ENCODE measurements at regions not wholly inside any gene's neighbourhood (a gene's known extent, or its start where the extent isn't known, plus 50 kb on each side); places are given as distances from the start of the nearest gene placed in this dataset.

- no peaks in the 10 kb centered on the region for H3K36me3 ChIP-seq (ENCODE audit: control insufficient read depth in 1 of 2, insufficient read depth in 2 of 2, low read depth in 1 of 2, low read length in 2 of 2)
- no peak overlapping the region for H2BK15ac ChIP-seq (ENCODE audit: low read depth, poor library complexity, severe bottlenecking)
- H3K4me2 ChIP-seq (ENCODE audit: low read length, poor library complexity, severe bottlenecking), result no peak overlapping the region
- H2BK5ac ChIP-seq (ENCODE audit: low read depth, low read length, poor library complexity, severe bottlenecking), result no peak overlapping the region
- H3K4me1 ChIP-seq (ENCODE audit: control insufficient read depth, insufficient read depth, low read depth, low read length), result no peaks in the 10 kb centered on the region
- no peak overlapping the region for H3K23ac ChIP-seq (ENCODE audit: low read length in 2 of 2)
- no peak overlapping the region for H3K9ac ChIP-seq (ENCODE audit: low read length)
- no peak overlapping the region for H3K27ac ChIP-seq (ENCODE audit: low read length, poor library complexity, severe bottlenecking)
- H3K4ac ChIP-seq (ENCODE audit: low read depth in 1 of 2, low read length in 2 of 2), result no peak overlapping the region
- no peak overlapping the region for H2AFZ ChIP-seq (ENCODE audit: low read depth, low read length)
- H3K9me3 ChIP-seq (ENCODE audit: control insufficient read depth, low read length), result no peaks in the 10 kb centered on the region
- H2AK5ac ChIP-seq (ENCODE audit: low read length, severe bottlenecking), result no peak overlapping the region
- no peak overlapping the region for H2BK12ac ChIP-seq (ENCODE audit: low read length in 2 of 2)
- H4K8ac ChIP-seq (ENCODE audit: low read length), result no peak overlapping the region
- WGBS, result 74% methylated on average over 2 of the region's 2 CpGs
- H3K14ac ChIP-seq (ENCODE audit: low read length in 2 of 2), result no peak overlapping the region
- no peak overlapping the region for H2BK120ac ChIP-seq (ENCODE audit: low read depth, low read length)
- no peaks in the 10 kb centered on the region for H3K27me3 ChIP-seq (ENCODE audit: control insufficient read depth in 1 of 2, insufficient read depth in 1 of 2, low read length in 2 of 2)
- no peak overlapping the region for H3K4me3 ChIP-seq (ENCODE audit: insufficient read depth in 1 of 2, low read depth in 1 of 2, low read length in 2 of 2)
- H3K18ac ChIP-seq (ENCODE audit: low read depth in 1 of 2, low read length in 2 of 2), result no peak overlapping the region
- H4K91ac ChIP-seq (ENCODE audit: low read length), result no peak overlapping the region
- DNase-seq, result no peak
- no peaks in the 10 kb centered on the region for H3K79me1 ChIP-seq (replicated peaks; ENCODE audit: low read length, poor library complexity, severe bottlenecking)
Observed at GRCh38 chr18:42351455-42351854, 396.4 kb downstream of the PIK3C3 start.

GRCh38 chr18:42360716-42361115 lies 405.7 kb downstream of the PIK3C3 start:
- H3K18ac ChIP-seq (ENCODE audit: low read depth in 1 of 2, low read length in 2 of 2), result no peak overlapping the region
- DNase-seq, result no peak
- no peak overlapping the region for H3K4me3 ChIP-seq (ENCODE audit: insufficient read depth in 1 of 2, low read depth in 1 of 2, low read length in 2 of 2)
- H4K8ac ChIP-seq (ENCODE audit: low read length), result no peak overlapping the region
- no peak overlapping the region for H2AK5ac ChIP-seq (ENCODE audit: low read length, severe bottlenecking)
- H2AFZ ChIP-seq (ENCODE audit: low read depth, low read length), result no peak overlapping the region
- H3K4me1 ChIP-seq (ENCODE audit: control insufficient read depth, insufficient read depth, low read depth, low read length), result no peaks in the 10 kb centered on the region
- no peaks in the 10 kb centered on the region for H3K27me3 ChIP-seq (ENCODE audit: control insufficient read depth in 1 of 2, insufficient read depth in 1 of 2, low read length in 2 of 2)
- H2BK120ac ChIP-seq (ENCODE audit: low read depth, low read length), result no peak overlapping the region
- no peak overlapping the region for H3K23ac ChIP-seq (ENCODE audit: low read length in 2 of 2)
- H3K14ac ChIP-seq (ENCODE audit: low read length in 2 of 2), result no peak overlapping the region
- H3K79me1 ChIP-seq (replicated peaks; ENCODE audit: low read length, poor library complexity, severe bottlenecking), result no peaks in the 10 kb centered on the region
- H3K9me3 ChIP-seq (ENCODE audit: control insufficient read depth, low read length), result no peaks in the 10 kb centered on the region
- no peak overlapping the region for H3K4ac ChIP-seq (ENCODE audit: low read depth in 1 of 2, low read length in 2 of 2)
- no peak overlapping the region for H3K27ac ChIP-seq (ENCODE audit: low read length, poor library complexity, severe bottlenecking)
- no peak overlapping the region for H4K91ac ChIP-seq (ENCODE audit: low read length)
- H2BK15ac ChIP-seq (ENCODE audit: low read depth, poor library complexity, severe bottlenecking), result no peak overlapping the region
- no peak overlapping the region for H3K9ac ChIP-seq (ENCODE audit: low read length)
- H2BK5ac ChIP-seq (ENCODE audit: low read depth, low read length, poor library complexity, severe bottlenecking), result no peak overlapping the region
- H3K4me2 ChIP-seq (ENCODE audit: low read length, poor library complexity, severe bottlenecking), result no peak overlapping the region
- no peaks in the 10 kb centered on the region for H3K36me3 ChIP-seq (ENCODE audit: control insufficient read depth in 1 of 2, insufficient read depth in 2 of 2, low read depth in 1 of 2, low read length in 2 of 2)
- no peak overlapping the region for H2BK12ac ChIP-seq (ENCODE audit: low read length in 2 of 2)

GRCh38 chr18:42363446-42364441 lies 408.7 kb downstream of the PIK3C3 start:
- H2BK5ac ChIP-seq (ENCODE audit: low read depth, low read length, poor library complexity, severe bottlenecking), result no peak overlapping the region

GRCh38 chr18:42364766-42365165 lies 409.7 kb downstream of the PIK3C3 start:
- no peak overlapping the region for H2BK15ac ChIP-seq (ENCODE audit: low read depth, poor library complexity, severe bottlenecking)
- no peaks in the 10 kb centered on the region for H3K4me1 ChIP-seq (ENCODE audit: control insufficient read depth, insufficient read depth, low read depth, low read length)
- no peaks in the 10 kb centered on the region for H3K9me3 ChIP-seq (ENCODE audit: control insufficient read depth, low read length)
- no peak overlapping the region for H3K18ac ChIP-seq (ENCODE audit: low read depth in 1 of 2, low read length in 2 of 2)
- no peaks in the 10 kb centered on the region for H3K79me1 ChIP-seq (replicated peaks; ENCODE audit: low read length, poor library complexity, severe bottlenecking)
- H2BK12ac ChIP-seq (ENCODE audit: low read length in 2 of 2), result no peak overlapping the region
- H3K23ac ChIP-seq (ENCODE audit: low read length in 2 of 2), result no peak overlapping the region
- H2AK5ac ChIP-seq (ENCODE audit: low read length, severe bottlenecking), result no peak overlapping the region
- no peak overlapping the region for H2BK5ac ChIP-seq (ENCODE audit: low read depth, low read length, poor library complexity, severe bottlenecking)
- H3K9ac ChIP-seq (ENCODE audit: low read length), result no peak overlapping the region
- H4K91ac ChIP-seq (ENCODE audit: low read length), result no peak overlapping the region
- no peak overlapping the region for H2AFZ ChIP-seq (ENCODE audit: low read depth, low read length)
- H3K4me3 ChIP-seq (ENCODE audit: insufficient read depth in 1 of 2, low read depth in 1 of 2, low read length in 2 of 2), result no peak overlapping the region
- no peak overlapping the region for H4K8ac ChIP-seq (ENCODE audit: low read length)
- no peak overlapping the region for H2BK120ac ChIP-seq (ENCODE audit: low read depth, low read length)
- H3K4ac ChIP-seq (ENCODE audit: low read depth in 1 of 2, low read length in 2 of 2), result no peak overlapping the region
- H3K4me2 ChIP-seq (ENCODE audit: low read length, poor library complexity, severe bottlenecking), result no peak overlapping the region
- no peak overlapping the region for H3K27ac ChIP-seq (ENCODE audit: low read length, poor library complexity, severe bottlenecking)
- DNase-seq, result no peak
- H3K36me3 ChIP-seq (ENCODE audit: control insufficient read depth in 1 of 2, insufficient read depth in 2 of 2, low read depth in 1 of 2, low read length in 2 of 2), result no peaks in the 10 kb centered on the region
- no CpG with 5 or more reads among the region's 1 CpG for WGBS
- no peak overlapping the region for H3K14ac ChIP-seq (ENCODE audit: low read length in 2 of 2)
- H3K27me3 ChIP-seq (ENCODE audit: control insufficient read depth in 1 of 2, insufficient read depth in 1 of 2, low read length in 2 of 2), result no peaks in the 10 kb centered on the region

More at GRCh38 chr18:42363446-42364441, 408.7 kb downstream of the PIK3C3 start:
- Histone ChIP-seq H2BK120ac (ENCODE audit: low read depth, low read length) (no peak overlapping the region), H2AK5ac (ENCODE audit: low read length, severe bottlenecking) (no peak overlapping the region), H3K4me3 (ENCODE audit: insufficient read depth in 1 of 2, low read depth in 1 of 2, low read length in 2 of 2) (no peak overlapping the region), H4K91ac (ENCODE audit: low read length) (no peak overlapping the region), H3K23ac (ENCODE audit: low read length in 2 of 2) (no peak overlapping the region), H2BK12ac (ENCODE audit: low read length in 2 of 2) (no peak overlapping the region), H3K4me2 (ENCODE audit: low read length, poor library complexity, severe bottlenecking) (no peak overlapping the region), H2AFZ (ENCODE audit: low read depth, low read length) (no peak overlapping the region), H3K18ac (ENCODE audit: low read depth in 1 of 2, low read length in 2 of 2) (no peak overlapping the region), H3K9ac (ENCODE audit: low read length) (no peak overlapping the region), H3K79me1 (replicated peaks; ENCODE audit: low read length, poor library complexity, severe bottlenecking) (no peaks in the 10 kb centered on the region), H3K27me3 (ENCODE audit: control insufficient read depth in 1 of 2, insufficient read depth in 1 of 2, low read length in 2 of 2) (no peaks in the 10 kb centered on the region), H3K14ac (ENCODE audit: low read length in 2 of 2) (no peak overlapping the region), H3K4me1 (ENCODE audit: control insufficient read depth, insufficient read depth, low read depth, low read length) (no peaks in the 10 kb centered on the region), H2BK15ac (ENCODE audit: low read depth, poor library complexity, severe bottlenecking) (no peak overlapping the region), H3K9me3 (ENCODE audit: control insufficient read depth, low read length) (no peaks in the 10 kb centered on the region), H3K36me3 (ENCODE audit: control insufficient read depth in 1 of 2, insufficient read depth in 2 of 2, low read depth in 1 of 2, low read length in 2 of 2) (no peaks in the 10 kb centered on the region), H4K8ac (ENCODE audit: low read length) (no peak overlapping the region), H3K27ac (ENCODE audit: low read length, poor library complexity, severe bottlenecking) (no peak overlapping the region), H3K4ac (ENCODE audit: low read depth in 1 of 2, low read length in 2 of 2) (no peak overlapping the region)
- DNase-seq, result no peak
- whole genome bisulfite sequencing, result 65% methylated on average over 1 of the region's 2 CpGs

Measured in mesenchymal stem cell (in vitro differentiated cells and primary cell).